Transverse colon (tissue), 4 donors: ENCODE measurements at regions not wholly inside any gene's neighbourhood (a gene's known extent, or its start where the extent isn't known, plus 50 kb on each side); places are given as distances from the start of the nearest gene placed in this dataset.
A peak's percentile ranks its signal among the peaks of the same experiment; 100 is the strongest.
"Not testable (repeated sequence)": the region's sequence is repeated elsewhere in the genome, so short reads cannot be mapped to it uniquely, and the experiment has no call there.

ENCODE experiments used
- DNase-seq: peaks from one replicate; pipeline ENCODE4 v3.0.0-alpha.2; 2019
- H3K27ac ChIP-seq, 4 donors: fragments of 200-600 bp; sonication (generic); 2 replicates each; pipeline ENCODE4 v1.5.1; 2016 to 2018; ENCODE audit warnings: inconsistent platforms in 4 of 4
- H3K27me3 ChIP-seq: fragments of 200-600 bp; sonication (generic); 2 replicates; pipeline ENCODE4 v1.5.1; 2017; ENCODE audit warnings: inconsistent platforms
- H3K36me3 ChIP-seq, 4 donors: fragments of 200-600 bp; sonication (generic); 2 replicates each; pipeline ENCODE4 v1.5.1; 2017 to 2019; ENCODE audit warnings: inconsistent platforms in 4 of 4
- H3K4me1 ChIP-seq, 4 donors: fragments of 200-600 bp; sonication (generic); 2 replicates each; pipeline ENCODE4 v1.5.1; 2017 to 2020; ENCODE audit warnings: inconsistent platforms in 4 of 4
- H3K4me3 ChIP-seq, 4 donors: fragments of 200-600 bp; sonication (generic); 1 replicate in 1 of 4; 2 replicates in 3 of 4; pipeline versions ENCODE4 v1.5.1 to v1.6.1; 2017 to 2019; ENCODE audit warnings: inconsistent platforms in 4 of 4
- H3K9me3 ChIP-seq, 2 donors: fragments of 200-600 bp; sonication (generic); 2 replicates each; pipeline ENCODE4 v1.5.1; 2017 to 2019; ENCODE audit warnings: inconsistent platforms in 2 of 2
- EP300 ChIP-seq: sonication (generic); formaldehyde crosslinking; IDR thresholded peaks from one replicate; pipeline ENCODE4 v1.6.1; 2017; ENCODE audit warnings: antibody characterized with exemption, low read depth
- POLR2A ChIP-seq: fragments of 450-650 bp; IDR thresholded peaks from one replicate; pipeline ENCODE4 v1.6.1; 2016; ENCODE audit warnings: antibody characterized with exemption, mild to moderate bottlenecking, moderate library complexity
- POLR2AphosphoS5 ChIP-seq, 3 donors: sonication (generic); formaldehyde crosslinking; IDR thresholded peaks; one replicate each; pipeline ENCODE4 v1.6.1; 2016; ENCODE audit warnings: antibody characterized with exemption in 3 of 3
- WGBS, 2 donors: methylation state at CpG; one replicate each; pipeline ENCODE4 v1.1.5; 2018; ENCODE audit warnings: low coverage in 1 of 2; 5-methylcytosine and 5-hydroxymethylcytosine counted together
- in situ Hi-C, 4 donors: fragments of 200-750 bp; cut with MboI; loops; one replicate each; pipeline versions ENCODE4 v1.15.0 to v1.15.1; 2017; ENCODE audit warnings: low sequenced_read_pairs in 3 of 4, low pct_ligation_motif_present in 1 of 4, low pct_unique_long_range_greater_than_20kb in 1 of 4
- intact Hi-C: fragments of 100-400 bp; cut with DNase I; formaldehyde crosslinking; loops from one replicate; pipeline ENCODE4 v1.15.1; 2023; ENCODE audit warnings: low total_unique reads
- TF ChIP-seq, protein P1 (sequence below), 5 experiments: fragments of 200-600 bp in 3 of 5; fragments of 450-650 bp in 2 of 5; sonication (generic) in 3 of 5; IDR thresholded peaks; 1 replicate in 2 of 5; 2 replicates in 3 of 5; pipeline ENCODE4 v1.5.1; 2016 to 2017; ENCODE audit warnings: antibody characterized with exemption in 5 of 5, inconsistent platforms in 3 of 5, mild to moderate bottlenecking in 2 of 5, moderate library complexity in 1 of 5

DNA sequence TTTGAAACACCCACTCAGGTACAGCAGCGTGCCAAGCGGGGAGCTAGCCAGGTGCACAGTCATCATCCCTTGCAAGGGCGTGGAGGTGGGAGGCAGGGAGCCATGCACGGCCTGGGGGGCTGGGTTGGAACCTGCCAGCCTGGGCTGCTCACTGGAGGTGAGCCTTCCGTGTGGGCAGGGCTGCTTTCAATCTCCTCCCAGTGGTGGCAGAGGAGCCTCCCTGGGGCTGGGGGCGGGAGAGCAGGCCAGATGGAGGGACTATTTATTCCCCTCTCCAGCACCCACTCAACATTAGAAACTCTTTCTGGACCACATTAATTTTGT, 90.3 kb downstream of the KATNIP start:
- no peak overlapping the region for H3K27ac ChIP-seq
- in situ Hi-C loops = no loop called here
- no peaks in the 10 kb centered on the region for H3K36me3 ChIP-seq
- DNase-seq = no peak
- no peaks in the 10 kb centered on the region for H3K9me3 ChIP-seq
- peaks cover 0 to 4% (median 0%) of the 10 kb centered on the region in 4 donors for H3K4me1 ChIP-seq
- no peaks in the 10 kb centered on the region for H3K27me3 ChIP-seq
- WGBS, 2 donors = 81% methylated on average over 5 of the region's 6 CpGs; no CpG with 5 or more reads in 1 of the 2 donors
- intact Hi-C loops = no loop called here
- TF ChIP-seq, protein P1, sequence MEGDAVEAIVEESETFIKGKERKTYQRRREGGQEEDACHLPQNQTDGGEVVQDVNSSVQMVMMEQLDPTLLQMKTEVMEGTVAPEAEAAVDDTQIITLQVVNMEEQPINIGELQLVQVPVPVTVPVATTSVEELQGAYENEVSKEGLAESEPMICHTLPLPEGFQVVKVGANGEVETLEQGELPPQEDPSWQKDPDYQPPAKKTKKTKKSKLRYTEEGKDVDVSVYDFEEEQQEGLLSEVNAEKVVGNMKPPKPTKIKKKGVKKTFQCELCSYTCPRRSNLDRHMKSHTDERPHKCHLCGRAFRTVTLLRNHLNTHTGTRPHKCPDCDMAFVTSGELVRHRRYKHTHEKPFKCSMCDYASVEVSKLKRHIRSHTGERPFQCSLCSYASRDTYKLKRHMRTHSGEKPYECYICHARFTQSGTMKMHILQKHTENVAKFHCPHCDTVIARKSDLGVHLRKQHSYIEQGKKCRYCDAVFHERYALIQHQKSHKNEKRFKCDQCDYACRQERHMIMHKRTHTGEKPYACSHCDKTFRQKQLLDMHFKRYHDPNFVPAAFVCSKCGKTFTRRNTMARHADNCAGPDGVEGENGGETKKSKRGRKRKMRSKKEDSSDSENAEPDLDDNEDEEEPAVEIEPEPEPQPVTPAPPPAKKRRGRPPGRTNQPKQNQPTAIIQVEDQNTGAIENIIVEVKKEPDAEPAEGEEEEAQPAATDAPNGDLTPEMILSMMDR (IDR thresholded peaks at IDR 0.05) = no peak
- no peak for TF ChIP-seq EP300
- no peak for TF ChIP-seq POLR2AphosphoS5 (IDR thresholded peaks at IDR 0.05)
- no peak for TF ChIP-seq POLR2A
- no peak overlapping the region for H3K4me3 ChIP-seq

DNA sequence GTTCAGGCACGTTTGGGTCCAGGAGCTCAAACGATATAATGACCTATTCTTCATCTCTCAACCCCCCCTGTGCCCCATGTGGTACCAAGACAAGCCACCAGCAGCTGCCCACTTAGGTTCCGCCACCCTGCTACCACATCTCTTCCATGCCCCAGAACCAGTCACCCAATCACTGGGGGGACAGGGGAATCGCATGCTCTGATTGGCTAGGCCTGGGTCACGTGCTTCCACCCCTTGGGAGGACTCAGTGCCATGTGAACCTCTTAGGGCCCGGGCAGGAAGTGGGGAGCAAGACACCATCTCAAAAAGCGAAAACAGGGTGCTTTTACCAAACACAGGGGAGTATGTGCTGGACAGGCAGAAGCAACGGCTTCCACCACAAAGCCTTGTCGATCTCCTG, 91.3 kb downstream of the KATNIP start:
- in situ Hi-C loops = no loop called here
- Histone ChIP-seq H3K9me3 (no peaks in the 10 kb centered on the region), H3K4me1 (peaks cover 0 to 4% (median 0%) of the 10 kb centered on the region in 4 donors), H3K4me3 (no peak overlapping the region), H3K27me3 (no peaks in the 10 kb centered on the region), H3K36me3 (no peaks in the 10 kb centered on the region), H3K27ac (no peak overlapping the region)
- intact Hi-C loops = no loop called here
- TF ChIP-seq POLR2AphosphoS5 (IDR thresholded peaks at IDR 0.05) = no peak
- no peak for TF ChIP-seq EP300
- no peak for TF ChIP-seq POLR2A
- no peak for DNase-seq
- 89 to 95% methylated on average over 4 to 9 of the region's 9 CpGs for WGBS, 2 donors

DNA sequence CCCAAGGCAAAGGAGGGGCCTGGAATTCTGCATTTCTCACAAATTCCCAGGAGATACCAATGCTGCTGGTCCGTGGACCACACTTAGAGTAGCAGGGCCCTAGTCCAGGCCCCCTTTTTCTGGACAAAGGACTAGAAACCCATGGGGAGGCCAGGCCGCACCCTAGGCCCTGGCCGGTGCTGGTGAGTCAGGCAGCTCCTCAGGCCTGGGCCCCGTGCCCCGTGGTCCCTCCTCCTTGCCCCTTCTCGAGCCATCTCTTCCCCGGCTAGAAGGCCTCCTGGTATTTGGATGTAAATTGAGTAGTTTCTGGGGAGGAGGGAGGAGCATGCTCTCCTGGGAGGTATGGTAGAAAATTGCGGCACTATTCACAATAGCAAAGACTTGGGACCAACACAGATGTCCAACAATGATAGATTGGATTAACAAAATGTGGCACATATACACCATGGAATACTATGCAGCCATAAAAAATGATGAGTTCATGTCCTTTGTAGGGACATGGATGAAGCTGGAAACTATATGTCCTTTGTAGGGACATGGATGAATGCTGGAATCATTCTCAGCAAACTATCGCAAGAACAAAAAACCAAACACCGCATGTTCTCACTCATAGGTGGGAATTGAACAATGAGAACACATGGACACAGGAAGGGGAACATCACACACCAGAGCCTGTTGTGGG, 91.9 kb downstream of the KATNIP start:
- intact Hi-C loops, H3K27me3 ChIP-seq, H3K4me3 ChIP-seq, DNase-seq, H3K27ac ChIP-seq, in situ Hi-C loops, H3K36me3 ChIP-seq, H3K4me1 ChIP-seq, H3K9me3 ChIP-seq: not testable (repeated sequence)
- 100% methylated on average over 2 to 10 of the region's 10 CpGs for WGBS, 2 donors

DNA sequence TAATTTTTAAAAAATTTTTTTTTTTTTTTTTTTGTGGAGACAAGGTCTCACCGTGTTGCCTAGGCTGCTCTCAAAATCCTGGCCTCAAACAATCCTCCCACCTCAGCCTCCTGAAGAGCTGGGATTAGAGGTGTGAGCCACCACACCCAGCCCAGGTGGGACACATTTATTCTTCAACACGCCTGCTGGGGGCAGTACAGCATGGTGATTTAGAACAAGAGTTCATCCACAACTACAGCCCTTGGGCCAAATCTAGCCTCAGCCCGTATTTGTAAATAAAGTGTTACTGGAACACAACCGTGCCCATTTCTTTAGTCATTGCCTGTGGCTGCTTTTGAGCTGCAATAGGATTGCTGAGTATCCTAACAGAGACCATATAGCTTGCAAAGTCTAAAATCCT, 92.8 kb downstream of the KATNIP start:
- in situ Hi-C loops = no loop called here
- no peaks in the 10 kb centered on the region for H3K27me3 ChIP-seq
- peaks cover 0 to 4% (median 0%) of the 10 kb centered on the region in 4 donors for H3K4me1 ChIP-seq
- intact Hi-C loops = no loop called here
- no peak for DNase-seq
- H3K4me3 ChIP-seq = no peak overlapping the region
- TF ChIP-seq, protein P1 (IDR thresholded peaks at IDR 0.05) = peak in 2 of 5 experiments; percentile 6 to 14
- TF ChIP-seq POLR2AphosphoS5 (IDR thresholded peaks at IDR 0.05) = no peak
- TF ChIP-seq POLR2A = no peak
- TF ChIP-seq EP300 = no peak
- 85 to 100% methylated on average over 1 to 4 of the region's 4 CpGs for WGBS, 2 donors
- H3K36me3 ChIP-seq = no peaks in the 10 kb centered on the region
- no peaks in the 10 kb centered on the region for H3K9me3 ChIP-seq
- no peak overlapping the region for H3K27ac ChIP-seq

DNA sequence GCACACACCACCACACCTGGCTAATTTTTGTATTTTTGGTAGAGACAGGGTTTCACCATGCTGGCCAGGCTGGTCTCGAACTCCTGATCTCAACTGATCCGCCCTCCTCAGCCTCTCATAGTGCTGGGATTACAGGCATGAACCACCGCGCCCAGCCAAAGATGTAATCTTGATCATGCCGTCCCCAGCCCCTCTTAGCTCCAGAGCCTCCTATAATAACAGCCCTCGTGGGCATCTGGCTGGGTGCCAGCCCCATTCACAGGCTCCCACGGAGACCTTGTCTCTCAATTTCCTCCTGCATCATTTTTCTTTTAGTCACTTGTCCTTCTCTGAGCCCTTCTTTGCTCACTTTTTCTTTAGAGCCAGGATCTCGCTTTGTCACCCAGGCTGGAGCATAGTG, 94.2 kb downstream of the KATNIP start:
- H3K4me3 ChIP-seq = no peak overlapping the region
- DNase-seq = no peak
- no peaks in the 10 kb centered on the region for H3K36me3 ChIP-seq
- H3K27me3 ChIP-seq = no peaks in the 10 kb centered on the region
- no peaks in the 10 kb centered on the region for H3K9me3 ChIP-seq
- intact Hi-C loops (no loop called here), in situ Hi-C loops (no loop called here)
- TF ChIP-seq POLR2A (no peak), EP300 (no peak), POLR2AphosphoS5 (IDR thresholded peaks at IDR 0.05) (no peak)
- TF ChIP-seq, protein P1 (IDR thresholded peaks at IDR 0.05) = no peak
- no peaks in the 10 kb centered on the region for H3K4me1 ChIP-seq
- no peak overlapping the region for H3K27ac ChIP-seq
- WGBS, 2 donors = 88 to 91% methylated on average over 6 to 8 of the region's 8 CpGs
